ENCODE measurements at regions not wholly inside any gene's neighbourhood (a gene's known extent, or its start where the extent isn't known, plus 50 kb on each side); places are given as distances from the start of the nearest gene placed in this dataset.
A peak's percentile ranks its signal among the peaks of the same experiment; 100 is the strongest.

GRCh38 chr5:38207343-38207742, 51.0 kb upstream of the EGFLAM start:
- DNase-seq (ENCODE audit: low spot score) = no peak

GRCh38 chr5:38202741-38203140, 55.6 kb upstream of the EGFLAM start:
- no peak for DNase-seq (ENCODE audit: low spot score)

GRCh38 chr5:38200872-38201557, 57.3 kb upstream of the EGFLAM start:
- no peak for DNase-seq (ENCODE audit: low spot score)

- DNase-seq (ENCODE audit: low spot score) = no peak
Measured at GRCh38 chr5:38197118-38197517, 61.2 kb upstream of the EGFLAM start.

GRCh38 chr5:38193015-38193581, 65.3 kb upstream of the EGFLAM start:
- peak; percentile 30 for DNase-seq (ENCODE audit: low spot score)

- DNase-seq (ENCODE audit: low spot score) = no peak
Measured at GRCh38 chr5:38191693-38192092, 66.7 kb upstream of the EGFLAM start.

GRCh38 chr5:38190111-38190510, 68.2 kb upstream of the EGFLAM start:
- DNase-seq (ENCODE audit: low spot score) = no peak

- DNase-seq (ENCODE audit: low spot score) = no peak
Measured at GRCh38 chr5:38189081-38189504, 69.3 kb upstream of the EGFLAM start.

GRCh38 chr5:38188591-38188990, 69.8 kb upstream of the EGFLAM start:
- no peak for DNase-seq (ENCODE audit: low spot score)

- DNase-seq (ENCODE audit: low spot score) = no peak
Measured at GRCh38 chr5:38187532-38187931, 70.8 kb upstream of the EGFLAM start.

- no peak for DNase-seq (ENCODE audit: low spot score)
Measured at GRCh38 chr5:38184627-38185026, 73.7 kb upstream of the EGFLAM start.

- DNase-seq (ENCODE audit: low spot score) = no peak
Measured at GRCh38 chr5:38182991-38183390, 75.4 kb upstream of the EGFLAM start.

GRCh38 chr5:38168029-38168428, 90.3 kb upstream of the EGFLAM start:
- no peak for DNase-seq (ENCODE audit: low spot score)

- no peak for DNase-seq (ENCODE audit: low spot score)
Measured at GRCh38 chr5:38167562-38167996, 90.8 kb upstream of the EGFLAM start.

- DNase-seq (ENCODE audit: low spot score) = no peak
Measured at GRCh38 chr5:38166832-38167231, 91.5 kb upstream of the EGFLAM start.

- DNase-seq (ENCODE audit: low spot score) = no peak
Measured at GRCh38 chr5:38165435-38165834, 92.9 kb upstream of the EGFLAM start.

GRCh38 chr5:38164776-38165399, 93.5 kb upstream of the EGFLAM start:
- no peak for DNase-seq (ENCODE audit: low spot score)

- DNase-seq (ENCODE audit: low spot score) = no peak
Measured at GRCh38 chr5:38163636-38164237, 94.6 kb upstream of the EGFLAM start.

- DNase-seq (ENCODE audit: low spot score) = no peak
Measured at GRCh38 chr5:38162625-38163024, 95.7 kb upstream of the EGFLAM start.

GRCh38 chr5:38157024-38157423, 101.3 kb upstream of the EGFLAM start:
- DNase-seq (ENCODE audit: low spot score) = no peak

- DNase-seq (ENCODE audit: low spot score) = no peak
Measured at GRCh38 chr5:38154615-38155204, 103.6 kb upstream of the EGFLAM start.

GRCh38 chr5:38151878-38152277, 106.5 kb upstream of the EGFLAM start:
- no peak for DNase-seq (ENCODE audit: low spot score)

GRCh38 chr5:38149815-38150195, 108.6 kb upstream of the EGFLAM start:
- no peak for DNase-seq (ENCODE audit: low spot score)

All from CD4-positive, alpha-beta T cell treated with Interleukin-6 at 100 ng/mL for 8 hours (primary cell).